PC-9 (cell line): ENCODE measurements at regions not wholly inside any gene's neighbourhood (a gene's known extent, or its start where the extent isn't known, plus 50 kb on each side); places are given as distances from the start of the nearest gene placed in this dataset.

ENCODE experiments used
- EZH2 ChIP-seq: fragments of 200-600 bp; sonication (generic); IDR thresholded peaks from 2 replicates; pipeline ENCODE4 v1.8.0; 2017; ENCODE audit warnings: antibody characterized with exemption, low read depth
- TF ChIP-seq, protein P1 (sequence below): fragments of 200-600 bp; sonication (generic); conservative IDR thresholded peaks from 2 replicates; pipeline ENCODE4 v1.6.1; 2017; ENCODE audit warnings: mixed run types, antibody characterized with exemption, mild to moderate bottlenecking, moderate library complexity

DNA sequence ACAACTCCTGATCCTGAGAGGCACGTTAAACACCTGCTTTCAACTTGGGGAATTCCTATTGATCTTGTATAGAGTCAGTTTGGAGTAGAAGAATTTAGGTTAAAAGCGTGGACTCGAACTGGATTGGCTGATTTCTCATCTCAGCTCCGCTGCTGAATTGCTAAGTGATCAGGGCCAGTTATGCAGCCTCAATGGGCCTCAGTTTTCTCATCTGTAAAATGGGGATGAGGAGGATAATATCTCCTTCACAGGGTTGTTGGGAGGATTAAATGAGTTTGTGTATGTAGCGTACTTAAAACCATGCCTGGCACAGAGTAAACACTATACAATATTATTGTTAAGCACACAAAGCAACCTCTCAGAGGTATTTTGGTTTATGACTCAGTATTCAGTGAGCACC lies 53.2 kb upstream of the HEPHL1 start:
- TF ChIP-seq, protein P1, sequence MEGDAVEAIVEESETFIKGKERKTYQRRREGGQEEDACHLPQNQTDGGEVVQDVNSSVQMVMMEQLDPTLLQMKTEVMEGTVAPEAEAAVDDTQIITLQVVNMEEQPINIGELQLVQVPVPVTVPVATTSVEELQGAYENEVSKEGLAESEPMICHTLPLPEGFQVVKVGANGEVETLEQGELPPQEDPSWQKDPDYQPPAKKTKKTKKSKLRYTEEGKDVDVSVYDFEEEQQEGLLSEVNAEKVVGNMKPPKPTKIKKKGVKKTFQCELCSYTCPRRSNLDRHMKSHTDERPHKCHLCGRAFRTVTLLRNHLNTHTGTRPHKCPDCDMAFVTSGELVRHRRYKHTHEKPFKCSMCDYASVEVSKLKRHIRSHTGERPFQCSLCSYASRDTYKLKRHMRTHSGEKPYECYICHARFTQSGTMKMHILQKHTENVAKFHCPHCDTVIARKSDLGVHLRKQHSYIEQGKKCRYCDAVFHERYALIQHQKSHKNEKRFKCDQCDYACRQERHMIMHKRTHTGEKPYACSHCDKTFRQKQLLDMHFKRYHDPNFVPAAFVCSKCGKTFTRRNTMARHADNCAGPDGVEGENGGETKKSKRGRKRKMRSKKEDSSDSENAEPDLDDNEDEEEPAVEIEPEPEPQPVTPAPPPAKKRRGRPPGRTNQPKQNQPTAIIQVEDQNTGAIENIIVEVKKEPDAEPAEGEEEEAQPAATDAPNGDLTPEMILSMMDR = no peak
- no peak for TF ChIP-seq EZH2
